Esophagus squamous epithelium (tissue), 5 donors: ENCODE measurements at regions not wholly inside any gene's neighbourhood (a gene's known extent, or its start where the extent isn't known, plus 50 kb on each side); places are given as distances from the start of the nearest gene placed in this dataset.

Source experiments
- DNase-seq: peaks from one replicate; lab custom pipeline; 2025; lab: John Stamatoyannopoulos, UW
- H3K27ac ChIP-seq, 4 donors: fragments of 200-600 bp; sonication (generic); one replicate each; pipeline ENCODE4 v1.5.1; 2016 to 2019; ENCODE audit warnings: mild to moderate bottlenecking in 1 of 4
- H3K27me3 ChIP-seq, 4 donors: fragments of 200-600 bp; sonication (generic); 1 replicate in 3 of 4; 2 replicates in 1 of 4; pipeline versions ENCODE4 v1.5.1 to v1.6.0; 2017 to 2021; ENCODE audit warnings: antibody characterized with exemption in 1 of 4
- H3K36me3 ChIP-seq, 3 donors: fragments of 200-600 bp; sonication (generic); one replicate each; pipeline ENCODE4 v1.5.1; 2016 to 2019
- H3K4me1 ChIP-seq, 3 donors: fragments of 200-600 bp; sonication (generic); one replicate each; pipeline ENCODE4 v1.5.1; 2017 to 2019
- H3K4me3 ChIP-seq, 4 donors: fragments of 200-600 bp; sonication (generic); 1 replicate in 3 of 4; 2 replicates in 1 of 4; pipeline ENCODE4 v1.5.1; 2016 to 2019; ENCODE audit warnings: mild to moderate bottlenecking in 2 of 4, moderate library complexity in 1 of 4
- H3K9me3 ChIP-seq, 3 donors: fragments of 200-600 bp; sonication (generic); one replicate each; pipeline ENCODE4 v1.5.1; 2016 to 2019
- CTCF ChIP-seq, 6 experiments: fragments of 450-650 bp in 4 of 6; fragments of 200-600 bp in 2 of 6; sonication (generic) in 2 of 6; IDR thresholded peaks; one replicate each; pipeline ENCODE4 v1.5.1; 2016 to 2019; ENCODE audit warnings: antibody characterized with exemption in 6 of 6, mild to moderate bottlenecking in 4 of 6, moderate library complexity in 4 of 6
- POLR2A ChIP-seq, 4 donors: fragments of 450-650 bp; IDR thresholded peaks; one replicate each; pipeline ENCODE4 v1.6.1; 2017; ENCODE audit warnings: antibody characterized with exemption in 4 of 4, mild to moderate bottlenecking in 4 of 4, moderate library complexity in 3 of 4
- WGBS, 2 donors: methylation state at CpG; one replicate each; pipeline ENCODE4 v1.1.5; 2018; 5-methylcytosine and 5-hydroxymethylcytosine counted together
- intact Hi-C: fragments of 100-400 bp; cut with DNase I; formaldehyde crosslinking; loops from one replicate; pipeline ENCODE4 v1.15.0; 2022
- donor health status: DM: yes; HTN: yes; CAD: no.

- Histone ChIP-seq H3K36me3 (no peaks in the 10 kb centered on the region), H3K4me3 (no peak overlapping the region), H3K4me1 (no peaks in the 10 kb centered on the region), H3K9me3 (peaks cover 0 to 9% (median 7%) of the 10 kb centered on the region in 3 donors), H3K27me3 (no peaks in the 10 kb centered on the region), H3K27ac (no peak overlapping the region)
- intact Hi-C loops, result no loop called here
- WGBS, 2 donors, result 59 to 74% methylated on average over 8 of the region's 8 CpGs
- no peak for TF ChIP-seq POLR2A (IDR thresholded peaks at IDR 0.05)
- no peak for TF ChIP-seq CTCF (IDR thresholded peaks at IDR 0.05)
- DNase-seq, result no peak
Measured at GRCh38 chr20:24359321-24360027, 110.0 kb upstream of the SYNDIG1 start.

GRCh38 chr20:24357931-24358330, 111.5 kb upstream of the SYNDIG1 start:
- Histone ChIP-seq H3K27ac (no peak overlapping the region), H3K9me3 (peaks cover 0 to 9% (median 7%) of the 10 kb centered on the region in 3 donors), H3K4me3 (no peak overlapping the region), H3K4me1 (no peaks in the 10 kb centered on the region), H3K36me3 (no peaks in the 10 kb centered on the region), H3K27me3 (no peaks in the 10 kb centered on the region)
- intact Hi-C loops, result no loop called here
- WGBS, 2 donors, result 70 to 73% methylated on average over 3 of the region's 3 CpGs
- DNase-seq, result no peak
- TF ChIP-seq CTCF (IDR thresholded peaks at IDR 0.05) (no peak), POLR2A (IDR thresholded peaks at IDR 0.05) (no peak)

- DNase-seq, result no peak
- TF ChIP-seq POLR2A (IDR thresholded peaks at IDR 0.05) (no peak), CTCF (IDR thresholded peaks at IDR 0.05) (no peak)
- Histone ChIP-seq H3K9me3 (peaks cover 0 to 4% (median 3%) of the 10 kb centered on the region in 3 donors), H3K27ac (no peak overlapping the region), H3K4me1 (no peaks in the 10 kb centered on the region), H3K4me3 (no peak overlapping the region), H3K36me3 (no peaks in the 10 kb centered on the region), H3K27me3 (no peaks in the 10 kb centered on the region)
- intact Hi-C loops, result no loop called here
- WGBS, 2 donors, result 63 to 87% methylated on average over 2 to 3 of the region's 3 CpGs
Measured at GRCh38 chr20:24357177-24357576, 112.3 kb upstream of the SYNDIG1 start.

GRCh38 chr20:24353135-24353690, 116.2 kb upstream of the SYNDIG1 start:
- Histone ChIP-seq H3K4me3 (no peak overlapping the region), H3K27ac (no peak overlapping the region), H3K4me1 (no peaks in the 10 kb centered on the region), H3K9me3 (no peaks in the 10 kb centered on the region), H3K27me3 (no peaks in the 10 kb centered on the region), H3K36me3 (no peaks in the 10 kb centered on the region)
- 70 to 76% methylated on average over 4 of the region's 4 CpGs for WGBS, 2 donors
- intact Hi-C loops, result no loop called here
- no peak for DNase-seq
- no peak for TF ChIP-seq POLR2A (IDR thresholded peaks at IDR 0.05)
- TF ChIP-seq CTCF (IDR thresholded peaks at IDR 0.05), result no peak

- no peak for DNase-seq
- H3K27ac ChIP-seq, result no peak overlapping the region
- no peak for TF ChIP-seq CTCF (IDR thresholded peaks at IDR 0.05)
- TF ChIP-seq POLR2A (IDR thresholded peaks at IDR 0.05), result no peak
- no peaks in the 10 kb centered on the region for H3K9me3 ChIP-seq
- H3K27me3 ChIP-seq, result no peaks in the 10 kb centered on the region
- H3K36me3 ChIP-seq, result no peaks in the 10 kb centered on the region
- no peaks in the 10 kb centered on the region for H3K4me1 ChIP-seq
- intact Hi-C loops, result no loop called here
- 67 to 70% methylated on average over 4 to 7 of the region's 7 CpGs for WGBS, 2 donors
- no peak overlapping the region for H3K4me3 ChIP-seq
Measured at GRCh38 chr20:24350923-24351368, 118.5 kb upstream of the SYNDIG1 start.
